ENCODE measurements at regions not wholly inside any gene's neighbourhood (a gene's known extent, or its start where the extent isn't known, plus 50 kb on each side); places are given as distances from the start of the nearest gene placed in this dataset.

- intact Hi-C loops (cut with DNase I, micrococcal nuclease): no loop called here
- Histone ChIP-seq H3K4me1 (ENCODE audit: insufficient read depth, low read length) (no peaks in the 10 kb centered on the region), H3K27ac (ENCODE audit: low read depth in 1 of 2, low read length in 2 of 2) (no peak overlapping the region), H3K9me3 (ENCODE audit: control insufficient read depth in 1 of 2, insufficient read depth in 1 of 2, low read length in 2 of 2) (peaks cover 0 to 16% of the 10 kb centered on the region in 2 experiments), H3K27me3 (ENCODE audit: control insufficient read depth in 1 of 2, insufficient read depth in 2 of 2, low read length in 2 of 2) (no peaks in the 10 kb centered on the region), H3K36me3 (ENCODE audit: insufficient read depth, low read length) (no peaks in the 10 kb centered on the region), H3K4me3 (ENCODE audit: low read length) (no peak overlapping the region)
- H3K4me1 Mint-ChIP-seq (ENCODE audit: low read depth): no peaks in the 10 kb centered on the region
- no peaks in the 10 kb centered on the region for H3K9me3 Mint-ChIP-seq
- TF ChIP-seq, protein P1, sequence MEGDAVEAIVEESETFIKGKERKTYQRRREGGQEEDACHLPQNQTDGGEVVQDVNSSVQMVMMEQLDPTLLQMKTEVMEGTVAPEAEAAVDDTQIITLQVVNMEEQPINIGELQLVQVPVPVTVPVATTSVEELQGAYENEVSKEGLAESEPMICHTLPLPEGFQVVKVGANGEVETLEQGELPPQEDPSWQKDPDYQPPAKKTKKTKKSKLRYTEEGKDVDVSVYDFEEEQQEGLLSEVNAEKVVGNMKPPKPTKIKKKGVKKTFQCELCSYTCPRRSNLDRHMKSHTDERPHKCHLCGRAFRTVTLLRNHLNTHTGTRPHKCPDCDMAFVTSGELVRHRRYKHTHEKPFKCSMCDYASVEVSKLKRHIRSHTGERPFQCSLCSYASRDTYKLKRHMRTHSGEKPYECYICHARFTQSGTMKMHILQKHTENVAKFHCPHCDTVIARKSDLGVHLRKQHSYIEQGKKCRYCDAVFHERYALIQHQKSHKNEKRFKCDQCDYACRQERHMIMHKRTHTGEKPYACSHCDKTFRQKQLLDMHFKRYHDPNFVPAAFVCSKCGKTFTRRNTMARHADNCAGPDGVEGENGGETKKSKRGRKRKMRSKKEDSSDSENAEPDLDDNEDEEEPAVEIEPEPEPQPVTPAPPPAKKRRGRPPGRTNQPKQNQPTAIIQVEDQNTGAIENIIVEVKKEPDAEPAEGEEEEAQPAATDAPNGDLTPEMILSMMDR (IDR thresholded peaks at IDR 0.05): no peak
- ATAC-seq (ENCODE audit: poor library complexity) (no peak), DNase-seq (no peak)
- CTCF ChIA-PET: no interaction called here
- H3K4me3 Mint-ChIP-seq: no peak overlapping the region
- H3K27me3 Mint-ChIP-seq: no peaks in the 10 kb centered on the region
- no peaks in the 10 kb centered on the region for H3K36me3 Mint-ChIP-seq (ENCODE audit: low read depth)
- H3K27ac Mint-ChIP-seq: no peak overlapping the region
- POLR2A ChIA-PET: no interaction called here
These were observed 255.3 kb downstream of the BCL11A start for GRCh38 chr2:60298006-60298696.

DNA sequence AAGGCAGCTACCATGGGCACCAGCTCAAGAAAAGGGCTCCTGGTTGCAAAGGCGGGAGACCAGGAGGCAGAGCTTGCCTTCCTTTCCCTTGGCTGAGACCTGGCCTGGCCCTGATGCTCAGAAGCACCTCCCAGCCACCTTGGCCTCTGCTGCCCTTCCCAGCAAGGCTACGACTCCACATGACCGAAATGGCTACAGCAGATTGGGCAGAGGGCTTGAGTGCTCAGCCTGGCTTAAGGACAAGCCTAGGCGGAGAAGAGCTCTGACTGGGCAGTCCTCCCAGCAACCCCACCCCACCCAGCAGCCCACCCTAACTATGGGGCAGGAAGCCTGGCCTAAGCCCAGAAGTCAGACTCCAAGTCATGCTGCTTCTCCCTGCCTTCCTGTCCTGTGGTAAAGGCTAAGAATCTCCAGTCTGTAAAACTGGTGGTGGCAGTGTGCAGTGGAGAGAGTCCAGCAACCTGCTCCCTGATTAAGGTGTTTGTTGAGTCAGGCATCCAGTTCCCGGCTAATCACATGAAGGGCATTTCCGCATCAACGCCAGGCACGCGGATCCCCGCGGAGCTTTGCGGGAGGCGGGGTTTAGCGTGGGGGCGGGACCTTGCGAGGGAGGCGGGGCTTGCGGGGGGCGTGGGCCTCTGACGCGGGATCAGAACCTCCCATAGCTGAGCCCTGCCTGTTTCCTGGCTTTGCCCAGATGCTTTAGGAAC lies 256.0 kb downstream of the BCL11A start:
- H3K27me3 ChIP-seq (ENCODE audit: control insufficient read depth in 1 of 2, insufficient read depth in 2 of 2, low read length in 2 of 2): no peaks in the 10 kb centered on the region
- ChIA-PET CTCF (no interaction called here), POLR2A (no interaction called here)
- Mint-ChIP-seq H3K4me3 (no peak overlapping the region), H3K36me3 (ENCODE audit: low read depth) (no peaks in the 10 kb centered on the region), H3K27ac (no peak overlapping the region), H3K4me1 (ENCODE audit: low read depth) (no peaks in the 10 kb centered on the region), H3K9me3 (no peaks in the 10 kb centered on the region), H3K27me3 (no peaks in the 10 kb centered on the region)
- DNase-seq: no peak
- H3K4me3 ChIP-seq (ENCODE audit: low read length): no peak overlapping the region
- H3K27ac ChIP-seq (ENCODE audit: low read depth in 1 of 2, low read length in 2 of 2): no peak overlapping the region
- peaks cover 0 to 16% of the 10 kb centered on the region in 2 experiments for H3K9me3 ChIP-seq (ENCODE audit: control insufficient read depth in 1 of 2, insufficient read depth in 1 of 2, low read length in 2 of 2)
- intact Hi-C loops (cut with DNase I, micrococcal nuclease): no loop called here
- no peaks in the 10 kb centered on the region for H3K36me3 ChIP-seq (ENCODE audit: insufficient read depth, low read length)
- no peak for ATAC-seq (ENCODE audit: poor library complexity)
- TF ChIP-seq, protein P1 (IDR thresholded peaks at IDR 0.05): no peak
- no peaks in the 10 kb centered on the region for H3K4me1 ChIP-seq (ENCODE audit: insufficient read depth, low read length)

DNA sequence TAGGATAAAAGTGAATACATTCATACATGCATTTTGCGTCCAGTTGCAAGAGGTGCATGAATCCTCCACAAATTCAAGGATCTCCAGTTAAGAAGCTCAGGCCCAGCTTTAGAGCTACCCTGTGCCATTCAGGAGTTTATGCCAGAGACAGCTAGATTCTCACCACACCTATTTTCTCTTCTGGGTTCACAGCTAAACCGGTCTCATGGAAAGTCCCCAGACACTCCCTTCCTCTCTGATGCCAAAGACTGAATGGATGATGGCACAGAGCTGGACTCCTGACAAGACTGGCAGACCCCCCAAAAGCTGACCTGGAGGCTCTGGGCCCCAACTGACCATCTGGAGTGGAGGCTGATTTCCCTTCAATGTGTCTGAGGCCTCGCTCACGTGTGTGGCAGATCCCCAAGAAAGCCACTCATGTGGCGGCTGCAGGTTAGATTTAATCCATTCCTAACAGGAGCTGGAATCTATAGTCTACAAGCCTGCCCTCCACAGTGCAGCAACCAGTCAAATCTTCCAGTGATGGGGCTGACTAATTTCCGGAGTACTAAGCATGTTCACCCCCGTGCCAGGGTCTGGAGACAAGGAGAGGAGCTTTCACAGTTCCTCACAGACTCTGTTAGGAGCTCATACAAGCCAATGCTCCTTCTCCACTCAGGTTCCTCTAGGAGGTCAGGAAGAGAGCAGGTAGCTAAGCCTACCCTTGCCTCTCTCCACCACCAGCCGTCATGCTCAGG lies 257.1 kb downstream of the BCL11A start:
- Histone ChIP-seq H3K4me1 (ENCODE audit: insufficient read depth, low read length) (no peaks in the 10 kb centered on the region), H3K4me3 (ENCODE audit: low read length) (no peak overlapping the region), H3K36me3 (ENCODE audit: insufficient read depth, low read length) (no peaks in the 10 kb centered on the region), H3K27ac (ENCODE audit: low read depth in 1 of 2, low read length in 2 of 2) (no peak overlapping the region), H3K9me3 (ENCODE audit: control insufficient read depth in 1 of 2, insufficient read depth in 1 of 2, low read length in 2 of 2) (peaks cover 0 to 16% of the 10 kb centered on the region in 2 experiments), H3K27me3 (ENCODE audit: control insufficient read depth in 1 of 2, insufficient read depth in 2 of 2, low read length in 2 of 2) (no peaks in the 10 kb centered on the region)
- ChIA-PET POLR2A (no interaction called here), CTCF (no interaction called here)
- no peaks in the 10 kb centered on the region for H3K27me3 Mint-ChIP-seq
- ATAC-seq (ENCODE audit: poor library complexity) (no peak), DNase-seq (no peak)
- H3K4me1 Mint-ChIP-seq (ENCODE audit: low read depth): no peaks in the 10 kb centered on the region
- H3K36me3 Mint-ChIP-seq (ENCODE audit: low read depth): no peaks in the 10 kb centered on the region
- intact Hi-C loops (cut with DNase I, micrococcal nuclease): no loop called here
- H3K9me3 Mint-ChIP-seq: no peaks in the 10 kb centered on the region
- no peak overlapping the region for H3K27ac Mint-ChIP-seq
- TF ChIP-seq, protein P1 (IDR thresholded peaks at IDR 0.05): no peak
- no peak overlapping the region for H3K4me3 Mint-ChIP-seq

Measured in CD4-positive, alpha-beta T cell (primary cell).